Endothelial cell of hepatic sinusoid (primary cell): ENCODE measurements at regions not wholly inside any gene's neighbourhood (a gene's known extent, or its start where the extent isn't known, plus 50 kb on each side); places are given as distances from the start of the nearest gene placed in this dataset.
"Not testable (repeated sequence)": the region's sequence is repeated elsewhere in the genome, so short reads cannot be mapped to it uniquely, and the experiment has no call there.

Experiments used
- in situ Hi-C: cut with HindIII; loops from 2 replicates; pipeline ENCODE4 v1.10.0; 2017; ENCODE audit warnings: low sequenced_read_pairs

DNA sequence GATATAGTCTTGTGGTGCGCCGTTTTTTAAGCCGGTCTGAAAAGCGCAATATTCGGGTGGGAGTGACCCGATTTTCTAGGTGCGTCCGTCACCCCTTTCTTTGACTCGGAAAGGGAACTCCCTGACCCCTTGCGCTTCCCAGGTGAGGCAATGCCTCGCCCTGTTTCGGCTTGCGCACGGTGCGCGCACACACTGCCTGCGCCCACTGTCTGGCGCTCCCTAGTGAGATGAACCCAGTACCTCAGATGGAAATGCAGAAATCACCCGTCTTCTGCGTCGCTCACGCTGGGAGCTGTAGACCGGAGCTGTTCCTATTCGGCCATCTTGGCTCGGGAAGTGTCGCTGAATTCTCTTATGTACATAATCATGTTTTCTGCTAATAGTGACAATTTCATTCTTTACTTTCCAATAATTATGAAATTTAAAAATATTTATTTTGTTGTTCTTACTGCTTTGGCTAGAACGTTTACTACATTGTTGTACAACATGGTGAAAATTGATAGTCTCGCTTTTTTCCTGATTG is 61.2 kb upstream of the MINDY3 start:
- in situ Hi-C loops = not testable (repeated sequence)

DNA sequence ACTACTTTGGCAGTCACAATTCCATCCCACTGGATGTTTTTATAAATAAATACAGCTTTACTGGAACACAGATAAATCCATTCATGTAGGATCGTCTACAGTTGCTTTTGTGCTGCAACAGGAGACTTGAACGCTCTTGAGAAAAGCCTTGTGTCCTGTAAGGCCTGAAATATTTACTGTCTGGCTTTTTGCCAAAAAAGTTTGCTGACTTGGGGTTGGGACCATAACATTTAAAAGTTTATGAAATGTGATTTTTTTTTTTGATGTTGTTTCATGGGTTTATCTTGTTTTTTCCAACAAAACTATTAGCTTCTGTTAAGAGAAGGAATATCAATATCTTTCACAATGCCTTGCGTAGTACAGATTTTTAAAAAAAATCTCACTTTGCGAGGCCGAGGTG is 71.1 kb upstream of the MINDY3 start:
- in situ Hi-C loops = no loop called here

DNA sequence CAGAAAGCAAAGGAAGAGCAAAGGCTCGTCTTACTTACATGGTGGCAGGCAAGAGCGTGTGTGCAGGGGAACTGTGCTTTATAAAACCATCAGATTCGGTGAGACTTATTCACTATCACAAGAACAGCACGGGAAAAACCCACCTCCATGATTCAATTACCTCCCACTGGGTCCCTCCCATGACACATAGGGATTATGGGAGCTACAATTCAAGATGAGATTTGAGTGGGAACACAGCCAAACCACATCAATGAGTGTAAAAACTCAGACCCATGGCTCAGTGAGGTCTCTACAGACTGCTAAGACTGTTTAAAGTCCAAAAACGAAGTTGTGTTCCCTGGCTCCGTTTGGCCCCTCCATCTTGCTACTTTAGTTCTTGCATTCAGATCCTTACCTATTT is 79.2 kb upstream of the MINDY3 start:
- in situ Hi-C loops = not testable (repeated sequence)

DNA sequence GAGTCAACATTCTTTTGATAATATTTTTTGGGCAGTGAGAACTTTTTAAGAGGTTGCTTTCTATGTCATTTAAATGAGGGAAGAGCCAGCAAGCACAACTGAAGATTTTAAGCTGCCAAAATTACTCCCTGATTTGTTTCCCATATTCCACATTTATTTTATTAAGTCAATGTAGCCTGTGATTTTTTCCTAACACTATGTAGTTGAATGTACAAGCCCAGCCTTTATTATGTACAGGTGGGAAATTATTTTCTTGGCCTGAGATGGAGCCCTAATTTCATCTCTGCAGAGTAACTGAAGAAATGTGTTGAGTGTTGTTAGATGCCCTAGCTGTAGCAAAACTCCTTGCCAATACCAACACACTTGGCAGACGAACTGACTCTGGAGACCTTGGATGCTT is 83.1 kb upstream of the MINDY3 start:
- in situ Hi-C loops = no loop called here

DNA sequence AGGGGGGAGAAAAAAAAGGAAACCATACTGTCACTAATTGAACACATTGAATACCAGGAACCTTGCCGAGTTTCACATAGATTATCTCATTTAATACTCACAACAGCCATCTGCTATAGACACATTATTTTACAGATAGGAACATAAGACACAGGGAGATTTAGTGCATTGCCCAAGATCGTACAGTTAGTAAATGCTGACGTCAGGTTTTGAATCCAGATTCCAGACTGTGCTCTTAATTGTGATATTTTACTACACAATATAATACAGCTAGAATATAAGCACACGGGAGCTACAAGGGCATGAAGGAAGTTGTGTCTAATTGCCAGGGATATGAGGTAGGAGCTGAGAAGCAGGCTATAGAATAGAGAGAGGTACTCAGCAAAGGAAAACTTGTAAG is 93.9 kb upstream of the MINDY3 start:
- in situ Hi-C loops = no loop called here

DNA sequence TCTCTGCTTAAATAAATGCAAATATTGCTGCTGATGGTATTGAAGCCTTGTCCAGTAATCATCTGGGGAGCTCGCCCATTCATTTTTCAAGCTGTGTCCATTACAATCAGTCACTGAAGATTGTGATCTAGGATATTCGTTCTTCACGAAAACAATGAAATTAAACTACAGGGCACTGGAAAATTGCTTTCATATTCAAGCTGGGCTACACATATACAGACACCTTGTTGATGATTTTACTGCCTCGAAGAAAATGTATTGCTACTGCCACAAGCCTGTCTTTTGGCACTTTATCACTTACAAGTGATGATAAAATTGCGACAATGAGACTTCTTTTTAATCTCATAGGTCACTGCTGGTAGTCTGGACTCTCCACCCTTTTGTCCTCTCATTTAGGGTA is 100.0 kb upstream of the MINDY3 start:
- in situ Hi-C loops = no loop called here

DNA sequence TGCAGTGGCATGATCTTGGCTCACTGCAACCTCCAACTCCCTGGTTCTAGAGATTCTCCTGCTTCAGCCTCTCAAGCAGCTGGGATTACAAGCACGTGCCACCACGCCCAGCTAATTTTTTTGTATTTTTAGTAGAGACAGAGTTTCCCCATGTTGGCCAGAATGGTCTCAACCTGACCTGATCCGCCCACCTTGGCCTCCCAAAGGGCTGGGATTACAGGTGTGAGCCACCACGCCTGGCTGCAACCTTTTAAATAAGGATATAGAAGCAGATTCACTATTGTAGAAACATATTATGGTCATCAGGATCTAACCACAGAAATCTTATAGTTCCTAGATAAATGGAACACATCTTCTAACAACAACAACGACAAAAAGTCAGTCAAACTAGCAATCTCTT is 112.4 kb upstream of the MINDY3 start:
- in situ Hi-C loops = not testable (repeated sequence)

DNA sequence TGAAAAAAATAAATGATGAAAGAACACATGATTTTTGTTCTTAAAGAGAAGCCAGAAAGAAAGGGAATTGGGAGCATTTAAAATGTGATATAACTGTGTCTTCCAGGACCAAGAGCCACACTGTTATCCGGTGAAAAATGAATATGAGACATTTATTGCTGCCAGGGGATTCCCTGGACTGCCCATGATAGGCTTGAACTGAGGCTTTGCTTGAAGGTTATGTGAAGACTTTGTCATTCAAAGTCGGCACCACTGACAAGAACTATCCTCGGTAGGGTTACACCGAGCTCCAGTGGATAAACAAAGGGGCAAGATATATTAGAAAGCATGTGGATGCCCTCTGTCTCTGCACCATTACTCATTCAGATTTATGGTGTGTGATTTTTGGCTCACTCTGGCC is 125.4 kb upstream of the MINDY3 start:
- in situ Hi-C loops = no loop called here

DNA sequence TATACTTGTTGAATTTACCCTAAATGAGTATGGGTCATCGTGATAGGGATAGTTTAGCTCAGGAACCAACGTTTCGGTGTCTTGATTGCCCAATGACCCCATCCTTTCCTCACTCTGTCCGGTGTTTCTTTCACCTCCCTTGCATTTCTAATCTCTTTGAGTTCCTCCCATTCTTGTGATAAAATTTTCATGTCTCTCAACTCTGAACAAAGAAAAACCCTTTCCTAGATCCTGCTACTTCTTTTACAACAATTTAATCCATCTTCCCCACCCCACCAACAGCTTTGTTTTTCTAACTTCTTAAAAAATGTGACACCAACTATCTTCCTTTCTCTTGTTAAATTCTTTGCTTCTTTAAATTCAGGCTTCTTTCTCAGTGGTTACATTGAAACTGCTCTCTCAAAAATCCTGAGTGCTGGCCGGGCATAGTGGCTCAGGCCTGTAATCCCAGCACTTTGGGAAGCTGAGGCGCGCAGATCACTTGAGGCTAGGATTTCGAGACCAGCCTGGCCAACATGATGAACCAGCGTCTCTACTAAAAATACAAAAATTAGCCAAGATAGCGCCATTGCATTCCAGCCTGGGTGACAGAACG is 130.3 kb upstream of the MINDY3 start:
- in situ Hi-C loops = no loop called here

DNA sequence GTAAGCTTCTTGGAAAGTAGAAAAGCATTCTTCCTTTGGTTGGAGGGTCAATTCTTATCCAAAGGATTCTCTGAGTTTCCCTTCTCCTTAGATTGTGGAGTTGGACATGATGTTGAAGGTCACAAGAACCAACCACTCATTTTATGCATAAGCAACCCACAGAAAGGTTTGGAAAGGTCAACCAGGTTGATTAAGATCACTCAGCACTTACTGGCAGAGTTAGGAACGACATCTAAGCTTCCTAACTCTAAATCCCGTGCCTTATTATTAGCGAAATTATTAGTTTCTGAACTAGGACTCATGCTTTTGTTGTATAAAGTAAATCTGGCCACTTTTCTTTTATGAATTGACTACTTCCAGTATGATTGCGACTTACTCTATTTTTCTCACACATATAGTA is 137.0 kb upstream of the MINDY3 start:
- in situ Hi-C loops = no loop called here

DNA sequence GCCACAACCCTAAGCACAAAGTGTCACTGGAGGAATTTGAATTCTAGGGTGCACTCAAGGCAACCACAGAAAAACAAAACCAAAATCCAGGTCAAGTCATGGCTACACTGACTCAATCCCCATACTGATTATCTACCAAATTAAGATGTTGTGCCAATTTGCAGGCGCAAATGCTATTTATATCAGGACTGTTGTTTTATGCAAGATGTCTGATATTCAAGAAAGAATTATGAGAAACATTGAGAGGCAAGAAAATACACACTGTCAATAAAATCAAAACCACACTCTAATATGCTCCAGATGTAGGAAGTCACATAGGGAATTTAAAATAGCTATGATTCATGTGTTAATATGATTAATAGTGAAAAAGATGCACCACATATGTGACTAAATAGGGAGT is 141.3 kb upstream of the MINDY3 start:
- in situ Hi-C loops = no loop called here

DNA sequence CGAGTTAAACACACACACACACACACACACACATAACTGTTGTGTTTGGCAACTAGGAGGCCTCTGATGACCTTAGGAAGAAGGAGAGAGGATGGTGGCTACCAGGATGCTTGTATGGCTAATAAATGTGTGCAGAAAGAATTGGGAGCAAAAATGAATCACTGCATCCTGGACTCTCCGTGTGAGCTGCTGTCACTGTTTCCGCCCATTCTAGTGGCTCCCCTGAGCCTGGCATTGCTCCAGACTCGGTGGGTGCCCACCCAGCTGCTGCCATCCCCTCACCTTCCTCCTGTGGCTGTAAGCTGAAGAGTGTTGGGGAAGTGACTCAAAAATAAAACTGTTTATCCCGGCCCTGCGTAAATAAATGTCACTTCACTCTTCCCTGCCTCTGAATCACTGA is 149.5 kb upstream of the MINDY3 start:
- in situ Hi-C loops = no loop called here

DNA sequence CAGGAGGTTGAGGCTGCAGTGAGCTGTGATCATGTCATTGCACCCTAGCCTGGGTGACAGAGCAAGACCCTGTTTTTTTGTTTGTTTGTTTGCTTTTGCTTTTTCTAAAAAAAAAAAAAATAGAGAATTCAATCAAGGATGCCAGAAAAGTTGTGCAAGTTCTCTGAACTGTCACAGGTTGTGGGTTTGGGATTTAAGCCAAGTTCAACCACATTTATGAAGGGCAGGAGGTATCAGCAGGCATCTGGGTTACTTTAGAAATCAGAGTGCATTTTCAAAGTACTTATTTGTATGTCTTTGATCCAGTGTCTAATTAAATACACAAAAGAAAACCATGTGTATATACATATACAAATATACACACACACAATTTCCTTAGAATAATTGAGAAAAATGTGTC is 151.2 kb upstream of the MINDY3 start:
- in situ Hi-C loops = no loop called here

DNA sequence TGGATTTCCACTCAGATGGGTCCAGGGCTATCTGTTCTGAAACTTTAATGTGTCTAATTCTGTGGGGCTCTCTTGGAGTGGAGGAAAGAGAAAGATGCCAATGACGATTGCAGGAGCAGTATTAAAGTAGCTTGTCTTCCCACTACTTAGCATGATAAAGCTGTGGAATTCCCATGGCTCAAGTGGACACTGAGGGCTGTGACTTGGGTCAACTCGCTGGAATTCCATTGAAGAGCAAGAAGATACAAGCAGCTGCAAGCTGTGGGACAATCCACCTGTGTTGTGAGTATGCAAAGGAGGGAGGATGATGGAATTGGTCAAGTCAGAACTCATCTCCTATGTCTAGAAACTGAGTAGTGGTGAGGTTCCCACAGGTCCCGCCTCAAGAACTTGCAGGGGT is 154.2 kb upstream of the MINDY3 start:
- in situ Hi-C loops = no loop called here

DNA sequence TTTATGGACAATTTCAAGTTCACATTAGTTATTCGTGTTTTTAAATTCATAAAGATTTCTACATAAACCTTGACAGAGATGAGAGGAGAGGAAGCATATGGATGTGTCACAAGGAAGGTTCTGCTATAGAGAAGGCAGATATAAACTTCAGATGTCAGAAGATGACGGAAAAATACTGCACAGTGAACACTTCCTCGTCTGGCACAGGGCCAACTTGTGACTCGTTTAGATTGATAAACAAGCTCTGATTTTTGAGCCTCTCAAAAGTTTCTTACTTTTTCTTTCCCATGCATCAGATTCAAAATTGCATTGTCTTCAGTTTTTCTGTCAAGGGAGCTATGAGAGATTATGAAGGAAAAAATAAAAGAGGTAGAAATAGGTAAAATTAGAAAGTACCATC is 156.4 kb upstream of the MINDY3 start:
- in situ Hi-C loops = no loop called here

DNA sequence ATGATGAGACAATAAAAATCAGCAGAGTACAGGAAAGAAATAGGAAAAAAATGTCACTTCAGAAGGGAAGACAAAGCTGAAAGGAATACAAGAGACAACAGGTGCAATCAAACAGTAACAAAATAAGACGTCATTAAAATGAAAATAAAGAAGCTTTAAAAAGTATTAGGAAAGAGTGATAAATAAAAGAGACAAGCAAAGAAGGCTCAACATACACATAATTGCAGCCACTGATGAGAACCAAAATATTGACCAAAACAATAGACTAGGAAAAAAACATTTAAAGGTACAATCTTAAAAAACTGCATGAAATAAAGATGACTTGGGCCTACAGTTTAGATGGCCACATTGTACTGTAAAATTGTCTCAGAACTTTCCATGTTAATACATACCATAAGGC is 160.5 kb upstream of the MINDY3 start:
- in situ Hi-C loops = no loop called here

DNA sequence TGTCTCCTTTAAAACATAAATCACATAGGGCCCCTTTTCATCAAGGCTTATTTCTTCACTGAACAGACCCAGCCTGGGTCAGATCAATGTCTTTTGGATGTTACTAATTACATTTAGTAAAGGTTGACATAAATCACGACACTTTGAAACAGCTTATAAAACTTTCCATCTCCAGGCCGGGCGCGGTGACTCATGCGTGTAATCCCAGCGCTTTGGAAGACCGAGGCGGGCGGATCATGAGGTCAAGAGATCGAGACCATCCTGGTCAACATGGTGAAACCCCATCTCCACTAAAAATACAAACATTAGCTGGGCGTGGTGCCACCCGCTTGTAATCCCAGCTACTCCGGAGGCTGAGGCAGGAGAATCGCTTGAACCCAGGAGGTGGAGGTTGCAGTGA is 166.5 kb upstream of the MINDY3 start:
- in situ Hi-C loops = not testable (repeated sequence)

DNA sequence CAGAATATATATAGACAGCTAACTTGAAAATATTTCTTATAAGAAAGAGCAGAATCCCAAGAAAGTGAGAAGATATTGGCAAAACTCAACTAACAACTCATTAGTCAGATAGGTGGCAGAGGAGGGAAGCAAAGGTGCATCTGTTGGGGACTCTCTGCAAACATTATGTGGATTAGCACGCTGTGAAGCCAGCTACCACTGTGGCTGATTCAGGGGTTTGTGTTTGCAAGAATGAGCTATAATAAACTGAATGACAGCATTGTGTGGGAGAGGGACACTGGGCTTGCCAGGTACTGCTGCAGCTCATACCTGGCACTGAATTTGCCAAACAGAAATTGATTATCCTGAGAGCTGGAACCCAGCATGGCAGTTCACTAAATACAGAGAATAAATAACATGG is 170.3 kb upstream of the MINDY3 start:
- in situ Hi-C loops = no loop called here

DNA sequence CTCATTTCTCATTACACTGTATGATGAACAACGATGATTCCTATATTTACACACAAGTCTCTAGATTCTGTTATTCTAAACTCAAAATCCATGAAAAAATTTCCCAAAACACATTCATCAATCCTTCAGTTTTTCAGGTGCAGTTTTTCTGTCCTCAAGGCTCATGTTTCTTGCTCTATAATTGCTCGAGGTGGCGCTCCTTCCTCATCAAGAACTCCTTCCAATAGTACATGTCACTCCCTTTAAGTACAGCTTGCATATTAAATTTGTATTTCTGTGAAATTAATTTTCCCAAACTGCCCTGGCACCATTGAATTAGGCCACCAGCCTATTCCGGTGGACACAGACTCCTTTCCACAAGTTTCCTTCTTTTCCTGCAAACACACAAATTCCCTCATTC is 188.7 kb upstream of the MINDY3 start:
- in situ Hi-C loops = no loop called here

DNA sequence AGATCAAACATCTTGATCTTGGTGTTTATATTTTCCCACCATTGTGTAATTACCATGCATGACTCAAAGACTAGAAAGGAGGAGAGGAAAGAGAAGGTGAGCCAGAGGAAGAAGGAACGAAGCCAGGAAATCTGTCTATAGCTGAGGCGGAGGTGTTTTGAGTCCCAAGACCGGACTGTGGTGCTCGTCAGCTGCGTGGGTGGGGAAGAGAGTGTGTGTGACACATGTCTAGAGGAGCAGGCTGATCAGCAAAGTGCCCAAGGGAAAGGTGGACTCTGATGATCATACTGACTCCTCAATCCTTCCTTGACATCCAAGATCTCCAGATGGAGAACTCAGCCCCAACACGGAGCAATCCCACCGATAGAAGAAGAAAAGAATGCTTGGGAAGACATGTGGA is 189.5 kb upstream of the MINDY3 start:
- in situ Hi-C loops = no loop called here

DNA sequence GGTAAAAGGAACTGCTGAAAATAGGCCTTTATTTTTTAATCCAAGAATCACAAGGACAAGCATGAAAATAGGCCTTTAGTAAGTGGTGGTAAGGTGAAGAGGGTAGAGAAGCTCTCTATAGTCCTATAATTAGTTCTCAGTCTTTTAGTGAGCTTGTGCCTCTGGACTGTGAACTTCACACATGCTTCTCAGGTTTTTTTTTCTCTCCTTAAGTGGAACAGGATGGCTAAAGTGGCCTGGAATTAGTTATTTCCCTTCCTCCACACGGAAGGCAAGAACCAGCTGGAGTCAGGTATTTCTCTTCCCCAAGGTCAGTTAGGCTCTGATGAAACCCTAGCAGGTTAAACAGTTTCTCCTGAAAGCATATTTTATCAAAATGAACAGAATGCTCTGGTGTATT is 203.0 kb upstream of the MINDY3 start:
- in situ Hi-C loops = no loop called here

DNA sequence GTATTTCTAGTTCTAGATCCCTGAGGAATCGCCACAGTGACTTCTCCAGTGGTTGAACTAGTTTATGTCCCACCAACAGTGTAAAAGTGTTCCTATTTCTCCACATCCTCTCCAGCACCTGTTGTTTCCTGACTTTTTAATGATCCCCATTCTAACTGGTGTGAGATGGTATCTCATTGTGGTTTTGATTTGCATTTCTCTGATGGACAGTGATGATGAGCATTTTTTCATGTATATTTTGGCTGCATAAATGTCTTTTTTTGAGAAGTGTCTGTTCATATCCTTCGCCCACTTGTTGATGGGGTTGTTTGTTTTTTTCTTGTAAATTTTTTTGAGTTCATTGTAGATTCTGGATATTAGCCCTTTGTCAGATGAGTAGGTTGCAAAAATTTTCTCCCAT is 223.2 kb upstream of the MINDY3 start:
- in situ Hi-C loops = not testable (repeated sequence)

DNA sequence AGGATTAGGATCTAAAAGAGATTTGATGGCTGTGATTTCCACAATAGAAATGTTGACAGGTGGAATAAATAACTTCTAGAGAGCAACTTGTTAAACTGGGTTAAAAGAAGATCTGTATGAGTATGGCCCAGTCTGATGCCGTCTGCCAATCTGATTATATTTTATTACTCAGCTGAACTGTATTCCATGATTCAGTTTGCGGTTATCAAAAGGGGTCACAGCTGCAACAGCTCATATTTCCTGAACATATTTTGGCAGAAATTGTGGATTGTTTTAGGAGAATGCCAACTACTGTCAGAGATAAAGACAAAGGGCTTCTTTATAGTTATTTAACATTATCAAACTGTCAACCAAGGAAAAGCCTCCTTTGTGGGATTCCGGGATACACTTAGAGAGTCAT is 244.8 kb upstream of the MINDY3 start:
- in situ Hi-C loops = no loop called here
